Type B pancreatic cell (in vitro differentiated cells): ENCODE measurements at regions not wholly inside any gene's neighbourhood (a gene's known extent, or its start where the extent isn't known, plus 50 kb on each side); places are given as distances from the start of the nearest gene placed in this dataset.

Experiments
- DNase-seq: peaks from one replicate; pipeline ENCODE4 v3.0.0; 2021; ENCODE audit warnings: mixed read lengths; ENCODE audit not compliant: unreplicated experiment; ENCODE audit errors: extremely low spot score
- H3K27ac Mint-ChIP-seq: 2 replicates; pipeline ENCODE4 v1.8.0; 2021; ENCODE audit warnings: mild to moderate bottlenecking, mixed read lengths
- H3K27me3 Mint-ChIP-seq: 2 replicates; pipeline ENCODE4 v1.8.0; 2021; ENCODE audit warnings: mixed read lengths
- H3K36me3 Mint-ChIP-seq: 2 replicates; pipeline ENCODE4 v1.8.0; 2021; ENCODE audit warnings: mixed read lengths
- H3K4me1 Mint-ChIP-seq: one replicate; pipeline ENCODE4 v1.8.0; 2021; ENCODE audit warnings: mixed read lengths; ENCODE audit not compliant: unreplicated experiment
- H3K4me3 Mint-ChIP-seq: 2 replicates; pipeline ENCODE4 v1.8.0; 2021; ENCODE audit warnings: mild to moderate bottlenecking, mixed read lengths
- H3K9me3 Mint-ChIP-seq: 2 replicates; pipeline ENCODE4 v1.8.0; 2021; ENCODE audit warnings: mixed read lengths
- TF ChIP-seq, protein P1 (sequence below): fragments of 200-600 bp; sonication (generic); conservative IDR thresholded peaks from 2 replicates; pipeline ENCODE4 v1.5.0; 2021; ENCODE audit warnings: antibody characterized with exemption, mild to moderate bottlenecking

- H3K4me3 Mint-ChIP-seq: no peak overlapping the region
- no peaks in the 10 kb centered on the region for H3K9me3 Mint-ChIP-seq
- no peaks in the 10 kb centered on the region for H3K36me3 Mint-ChIP-seq
- H3K27ac Mint-ChIP-seq: no peak overlapping the region
- DNase-seq: no peak
- H3K27me3 Mint-ChIP-seq: no peaks in the 10 kb centered on the region
- TF ChIP-seq, protein P1, sequence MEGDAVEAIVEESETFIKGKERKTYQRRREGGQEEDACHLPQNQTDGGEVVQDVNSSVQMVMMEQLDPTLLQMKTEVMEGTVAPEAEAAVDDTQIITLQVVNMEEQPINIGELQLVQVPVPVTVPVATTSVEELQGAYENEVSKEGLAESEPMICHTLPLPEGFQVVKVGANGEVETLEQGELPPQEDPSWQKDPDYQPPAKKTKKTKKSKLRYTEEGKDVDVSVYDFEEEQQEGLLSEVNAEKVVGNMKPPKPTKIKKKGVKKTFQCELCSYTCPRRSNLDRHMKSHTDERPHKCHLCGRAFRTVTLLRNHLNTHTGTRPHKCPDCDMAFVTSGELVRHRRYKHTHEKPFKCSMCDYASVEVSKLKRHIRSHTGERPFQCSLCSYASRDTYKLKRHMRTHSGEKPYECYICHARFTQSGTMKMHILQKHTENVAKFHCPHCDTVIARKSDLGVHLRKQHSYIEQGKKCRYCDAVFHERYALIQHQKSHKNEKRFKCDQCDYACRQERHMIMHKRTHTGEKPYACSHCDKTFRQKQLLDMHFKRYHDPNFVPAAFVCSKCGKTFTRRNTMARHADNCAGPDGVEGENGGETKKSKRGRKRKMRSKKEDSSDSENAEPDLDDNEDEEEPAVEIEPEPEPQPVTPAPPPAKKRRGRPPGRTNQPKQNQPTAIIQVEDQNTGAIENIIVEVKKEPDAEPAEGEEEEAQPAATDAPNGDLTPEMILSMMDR: no peak
- H3K4me1 Mint-ChIP-seq: no peaks in the 10 kb centered on the region
These were observed 153.0 kb upstream of the LRATD1 start for GRCh38 chr2:14479486-14479885.

- H3K36me3 Mint-ChIP-seq: no peaks in the 10 kb centered on the region
- H3K27ac Mint-ChIP-seq: no peak overlapping the region
- H3K4me3 Mint-ChIP-seq: no peak overlapping the region
- no peak for DNase-seq
- TF ChIP-seq, protein P1: no peak
- no peaks in the 10 kb centered on the region for H3K27me3 Mint-ChIP-seq
- H3K9me3 Mint-ChIP-seq: no peaks in the 10 kb centered on the region
- no peaks in the 10 kb centered on the region for H3K4me1 Mint-ChIP-seq
These were observed 152.4 kb upstream of the LRATD1 start for GRCh38 chr2:14480120-14480519.

DNA sequence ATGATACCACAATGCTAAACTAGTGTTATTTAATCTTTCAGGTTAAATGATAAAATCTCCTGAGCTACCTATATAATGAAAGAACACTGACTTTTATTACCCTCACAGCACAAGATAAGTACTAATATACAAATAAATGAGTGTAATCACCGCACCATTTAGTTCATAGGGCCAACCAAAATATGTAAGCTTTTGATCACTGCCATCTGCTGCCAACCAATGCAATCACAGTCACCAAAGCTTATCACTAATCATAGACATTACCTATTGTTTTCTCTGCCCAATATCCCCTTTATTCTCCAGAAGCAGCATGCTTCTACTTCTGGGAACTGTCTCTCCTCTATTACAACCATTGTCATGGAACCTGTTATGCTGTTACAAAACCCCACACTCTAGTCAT lies 151.6 kb upstream of the LRATD1 start:
- no peak overlapping the region for H3K27ac Mint-ChIP-seq
- no peaks in the 10 kb centered on the region for H3K27me3 Mint-ChIP-seq
- no peak overlapping the region for H3K4me3 Mint-ChIP-seq
- DNase-seq: no peak
- H3K4me1 Mint-ChIP-seq: no peaks in the 10 kb centered on the region
- no peaks in the 10 kb centered on the region for H3K36me3 Mint-ChIP-seq
- no peaks in the 10 kb centered on the region for H3K9me3 Mint-ChIP-seq
- TF ChIP-seq, protein P1: no peak

DNA sequence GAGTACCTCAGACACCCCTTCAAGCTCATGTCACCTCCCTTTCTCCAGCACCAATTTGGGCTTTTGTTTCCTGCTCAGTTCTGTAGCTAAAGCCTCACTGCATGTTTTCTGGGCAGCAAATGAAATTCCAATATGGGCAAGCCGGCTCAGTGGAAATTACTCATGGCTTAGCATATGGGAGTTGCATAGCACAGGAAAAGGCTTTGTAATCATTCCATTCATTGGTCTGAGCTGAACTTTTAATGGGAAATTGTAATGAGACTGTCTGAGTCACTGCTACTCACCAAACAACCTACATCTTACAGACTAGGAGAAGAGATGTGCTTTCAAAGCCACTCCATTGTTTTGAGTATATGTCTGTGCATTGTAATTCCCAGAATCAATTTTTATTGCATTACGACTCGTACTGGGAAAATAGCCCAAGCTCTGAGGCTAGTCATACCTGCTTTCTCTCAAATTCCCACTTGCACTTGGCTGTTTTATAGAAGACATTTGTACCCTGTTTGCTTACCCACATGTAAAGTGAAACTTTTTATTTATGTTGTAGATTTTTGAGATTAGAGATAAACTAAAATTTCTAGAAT lies 139.5 kb upstream of the LRATD1 start:
- TF ChIP-seq, protein P1: no peak
- DNase-seq: no peak
- no peaks in the 10 kb centered on the region for H3K36me3 Mint-ChIP-seq
- H3K4me3 Mint-ChIP-seq: no peak overlapping the region
- no peaks in the 10 kb centered on the region for H3K4me1 Mint-ChIP-seq
- H3K9me3 Mint-ChIP-seq: no peaks in the 10 kb centered on the region
- H3K27ac Mint-ChIP-seq: no peak overlapping the region
- no peaks in the 10 kb centered on the region for H3K27me3 Mint-ChIP-seq

DNA sequence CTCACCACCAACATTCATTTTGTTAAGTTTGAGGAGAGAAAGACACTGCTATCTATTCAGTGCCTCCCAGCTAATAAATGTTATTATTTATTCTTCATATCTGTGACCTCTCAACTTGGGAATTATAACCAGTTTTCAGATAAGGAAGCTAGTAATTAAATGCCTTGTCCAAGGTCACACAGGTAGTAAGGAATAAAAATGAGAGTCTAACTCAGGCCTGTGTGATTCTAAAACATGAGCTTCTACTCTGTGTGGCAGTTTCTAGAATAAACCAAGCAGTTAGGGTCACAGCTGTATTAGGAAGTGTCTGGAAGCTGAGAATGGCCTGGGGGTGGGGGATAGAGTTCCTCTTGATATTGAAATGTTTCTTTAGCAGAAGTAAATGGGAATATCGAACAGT lies 137.8 kb upstream of the LRATD1 start:
- no peak overlapping the region for H3K4me3 Mint-ChIP-seq

More for the DNA sequence above, 137.8 kb upstream of the LRATD1 start:
- TF ChIP-seq, protein P1: no peak
- no peaks in the 10 kb centered on the region for H3K4me1 Mint-ChIP-seq
- no peaks in the 10 kb centered on the region for H3K9me3 Mint-ChIP-seq
- no peak for DNase-seq
- no peaks in the 10 kb centered on the region for H3K27me3 Mint-ChIP-seq
- H3K36me3 Mint-ChIP-seq: no peaks in the 10 kb centered on the region
- H3K27ac Mint-ChIP-seq: no peak overlapping the region
